Activated CD4-positive, alpha-beta T cell treated with anti-CD3 and anti-CD28 coated beads, Interleukin-2, amount 10 ng/mL, durations not matched to agents 7 days and 5 days (primary cell): ENCODE measurements at regions not wholly inside any gene's neighbourhood (a gene's known extent, or its start where the extent isn't known, plus 50 kb on each side); places are given as distances from the start of the nearest gene placed in this dataset.

Experiments
- CTCF ChIA-PET: fragments of 350-600 bp; sonication (Branson Sonifier 250); formaldehyde crosslinking; loops from one replicate; lab custom pipeline; 2021; ENCODE audit warnings: antibody characterized with exemption; lab: Charles Lee
- POLR2A ChIA-PET: fragments of 350-600 bp; sonication (Branson Sonifier 250); formaldehyde crosslinking; loops from one replicate; lab custom pipeline; 2021; ENCODE audit warnings: antibody characterized with exemption; lab: Charles Lee
- DNase-seq: peaks from one replicate; pipeline ENCODE4 v3.0.0-alpha.2; 2020
- H3K27ac Mint-ChIP-seq: one replicate; pipeline ENCODE4 v1.8.0; 2021; ENCODE audit warnings: mild to moderate bottlenecking, moderate library complexity, mixed read lengths
- H3K27me3 Mint-ChIP-seq: one replicate; pipeline ENCODE4 v1.8.0; 2021; ENCODE audit warnings: mixed read lengths
- H3K36me3 Mint-ChIP-seq: one replicate; pipeline ENCODE4 v1.8.0; 2021; ENCODE audit warnings: low read depth, mixed read lengths
- H3K4me1 Mint-ChIP-seq: one replicate; pipeline ENCODE4 v1.8.0; 2021; ENCODE audit warnings: mixed read lengths
- H3K4me3 Mint-ChIP-seq: one replicate; pipeline ENCODE4 v1.8.0; 2021; ENCODE audit warnings: mild to moderate bottlenecking, moderate library complexity, mixed read lengths
- H3K9me3 Mint-ChIP-seq: one replicate; pipeline ENCODE4 v1.8.0; 2021; ENCODE audit warnings: mixed read lengths

DNA sequence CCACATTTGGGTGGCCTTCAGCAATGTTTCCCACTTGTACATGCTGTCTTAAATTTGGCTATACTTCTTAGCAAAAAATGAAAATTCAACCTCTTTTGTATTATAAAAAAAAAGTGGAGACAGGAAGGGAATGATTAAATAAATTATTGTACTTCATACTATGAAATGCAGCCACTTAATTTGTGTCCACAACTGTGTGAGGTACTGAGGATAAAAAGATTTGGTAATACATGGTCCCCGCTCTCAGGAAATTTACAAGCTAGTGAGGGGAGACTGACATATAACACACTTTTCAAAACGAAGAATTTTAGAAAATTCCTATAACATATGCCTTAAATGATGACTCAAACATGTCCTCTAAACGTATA is 105.0 kb downstream of the HNRNPD start:
- no peak overlapping the region for H3K4me3 Mint-ChIP-seq
- no peak overlapping the region for H3K27ac Mint-ChIP-seq
- no peak for DNase-seq
- peaks cover 4% of the 10 kb centered on the region for H3K9me3 Mint-ChIP-seq
- ChIA-PET POLR2A (no interaction called here), CTCF (interaction anchor here (1.1 to 1.5 kb wide), 6 partner anchors 8 to 860 kb away, joined by 3 to 5 read pairs (median 3); no protein-coding TSS in a partner anchor)
- peaks cover 2% of the 10 kb centered on the region for H3K27me3 Mint-ChIP-seq
- no peaks in the 10 kb centered on the region for H3K36me3 Mint-ChIP-seq
- peaks cover 20% of the 10 kb centered on the region for H3K4me1 Mint-ChIP-seq

- peaks cover 4% of the 10 kb centered on the region for H3K9me3 Mint-ChIP-seq
- ChIA-PET POLR2A (no interaction called here), CTCF (interaction anchor here (0.7 to 1.5 kb wide), 10 partner anchors 9 to 860 kb away, joined by 3 to 8 read pairs (median 3); no protein-coding TSS in a partner anchor)
- peaks cover 20% of the 10 kb centered on the region for H3K4me1 Mint-ChIP-seq
- H3K27ac Mint-ChIP-seq = no peak overlapping the region
- peak; percentile 61 for DNase-seq
- H3K27me3 Mint-ChIP-seq = peaks cover 2% of the 10 kb centered on the region
- H3K4me3 Mint-ChIP-seq = no peak overlapping the region
- H3K36me3 Mint-ChIP-seq = no peaks in the 10 kb centered on the region
Observed at GRCh38 chr4:82268050-82268825, 105.6 kb downstream of the HNRNPD start.

GRCh38 chr4:82267506-82267905 is 106.3 kb downstream of the HNRNPD start:
- DNase-seq = no peak
- CTCF ChIA-PET = interaction anchor here (1.0 to 1.5 kb wide), 6 partner anchors 11 to 354 kb away, joined by 3 to 8 read pairs (median 3); no protein-coding TSS in a partner anchor
- no peak overlapping the region for H3K4me3 Mint-ChIP-seq
- H3K36me3 Mint-ChIP-seq = no peaks in the 10 kb centered on the region
- no peaks in the 10 kb centered on the region for H3K27me3 Mint-ChIP-seq
- peaks cover 4% of the 10 kb centered on the region for H3K9me3 Mint-ChIP-seq
- POLR2A ChIA-PET = no interaction called here
- peaks cover 18% of the 10 kb centered on the region for H3K4me1 Mint-ChIP-seq
- no peak overlapping the region for H3K27ac Mint-ChIP-seq

DNA sequence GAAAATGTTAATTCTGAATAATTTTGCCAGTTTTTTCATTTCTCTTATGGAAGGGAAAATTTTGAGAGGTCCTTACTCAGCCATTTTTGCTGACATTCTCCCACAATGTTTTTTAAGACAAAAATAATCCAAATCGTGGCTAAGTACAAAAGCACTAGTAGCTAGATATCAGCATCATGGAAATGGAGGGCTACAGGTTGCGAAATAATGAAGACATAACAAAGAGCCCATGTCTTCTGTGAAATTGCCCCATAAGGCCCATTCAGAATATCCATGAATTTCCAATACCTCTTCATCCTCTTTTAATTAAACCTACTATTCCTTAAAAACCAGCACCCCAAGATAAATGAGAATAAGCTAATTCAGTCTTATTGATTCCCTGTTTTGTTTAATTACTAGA is 107.4 kb downstream of the HNRNPD start:
- Mint-ChIP-seq H3K4me1 (peaks cover 14% of the 10 kb centered on the region), H3K9me3 (peaks cover 4% of the 10 kb centered on the region), H3K36me3 (no peaks in the 10 kb centered on the region), H3K27me3 (no peaks in the 10 kb centered on the region), H3K27ac (no peak overlapping the region), H3K4me3 (no peak overlapping the region)
- no peak for DNase-seq
- ChIA-PET CTCF (interaction anchor here (0.5 to 1.0 kb wide), 2 partner anchors 19 to 100 kb away, joined by 3 to 4 read pairs; no protein-coding TSS in a partner anchor), POLR2A (no interaction called here)

DNA sequence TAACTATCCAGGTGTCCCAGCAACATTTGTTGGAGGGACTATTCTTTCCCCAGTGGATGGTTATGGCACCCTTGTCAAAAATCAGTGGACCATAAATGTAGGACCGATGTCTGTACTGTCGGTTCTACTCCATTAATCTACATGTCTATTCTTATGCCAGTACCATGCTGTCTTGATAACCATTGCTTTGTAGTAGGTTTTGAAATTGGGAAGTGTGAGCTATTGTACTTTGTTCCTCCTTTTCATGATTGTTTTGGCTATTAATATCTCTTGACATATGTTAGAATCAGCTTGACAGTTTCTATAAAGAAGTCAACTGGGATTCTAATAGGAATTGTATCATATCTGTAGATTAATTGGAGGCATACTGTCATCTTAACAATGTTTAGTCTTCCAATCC is 112.7 kb downstream of the HNRNPD start:
- CTCF ChIA-PET = no interaction called here
- H3K36me3 Mint-ChIP-seq = no peaks in the 10 kb centered on the region
- peaks cover 9% of the 10 kb centered on the region for H3K27me3 Mint-ChIP-seq

GRCh38 chr4:82260632-82261031 is 113.2 kb downstream of the HNRNPD start:
- H3K4me1 Mint-ChIP-seq = no peaks in the 10 kb centered on the region
- H3K27ac Mint-ChIP-seq = no peak overlapping the region
- no peak overlapping the region for H3K4me3 Mint-ChIP-seq
- H3K27me3 Mint-ChIP-seq = peaks cover 9% of the 10 kb centered on the region
- ChIA-PET CTCF (no interaction called here), POLR2A (no interaction called here)
- peaks cover 4% of the 10 kb centered on the region for H3K9me3 Mint-ChIP-seq
- no peak for DNase-seq
- H3K36me3 Mint-ChIP-seq = no peaks in the 10 kb centered on the region

More for the DNA sequence above, 112.7 kb downstream of the HNRNPD start:
- peaks cover 4% of the 10 kb centered on the region for H3K9me3 Mint-ChIP-seq
- POLR2A ChIA-PET = no interaction called here
- no peak overlapping the region for H3K4me3 Mint-ChIP-seq
- H3K4me1 Mint-ChIP-seq = no peaks in the 10 kb centered on the region
- no peak overlapping the region for H3K27ac Mint-ChIP-seq
- no peak for DNase-seq

DNA sequence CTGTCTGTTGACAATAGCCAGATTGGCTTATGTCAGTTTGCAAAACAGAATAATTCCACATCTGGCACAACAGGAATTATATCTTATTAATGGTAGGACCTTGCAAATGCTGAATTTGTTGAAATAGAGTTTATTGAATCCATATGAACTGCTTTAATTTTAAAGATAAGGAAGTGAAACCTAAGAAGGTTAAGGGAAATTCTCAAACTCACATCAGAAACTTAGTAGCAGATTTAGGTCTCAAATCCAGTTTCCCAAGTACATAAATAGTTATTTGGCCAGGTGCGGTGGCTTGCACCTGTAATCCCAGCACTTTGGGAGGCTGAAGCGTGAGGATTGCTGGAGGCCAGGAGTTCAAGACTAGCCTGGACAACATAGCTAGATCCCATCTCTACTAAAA is 117.1 kb downstream of the HNRNPD start:
- Mint-ChIP-seq H3K4me3 (no peak overlapping the region), H3K4me1 (no peaks in the 10 kb centered on the region), H3K36me3 (no peaks in the 10 kb centered on the region), H3K9me3 (no peaks in the 10 kb centered on the region), H3K27me3 (peaks cover 9% of the 10 kb centered on the region), H3K27ac (no peak overlapping the region)
- ChIA-PET CTCF (interaction anchor here (1.4 kb wide), 1 partner anchor 9 kb away, joined by 3 read pairs; no protein-coding TSS in a partner anchor), POLR2A (no interaction called here)
- DNase-seq = no peak

GRCh38 chr4:82255657-82256056 is 118.1 kb downstream of the HNRNPD start:
- Mint-ChIP-seq H3K36me3 (no peaks in the 10 kb centered on the region), H3K4me3 (no peak overlapping the region), H3K27ac (no peak overlapping the region), H3K27me3 (peaks cover 8% of the 10 kb centered on the region), H3K4me1 (no peaks in the 10 kb centered on the region), H3K9me3 (no peaks in the 10 kb centered on the region)
- CTCF ChIA-PET = interaction anchor here (1.4 kb wide), 1 partner anchor 8 kb away, joined by 3 read pairs; no protein-coding TSS in a partner anchor
- DNase-seq = no peak
- POLR2A ChIA-PET = no interaction called here

DNA sequence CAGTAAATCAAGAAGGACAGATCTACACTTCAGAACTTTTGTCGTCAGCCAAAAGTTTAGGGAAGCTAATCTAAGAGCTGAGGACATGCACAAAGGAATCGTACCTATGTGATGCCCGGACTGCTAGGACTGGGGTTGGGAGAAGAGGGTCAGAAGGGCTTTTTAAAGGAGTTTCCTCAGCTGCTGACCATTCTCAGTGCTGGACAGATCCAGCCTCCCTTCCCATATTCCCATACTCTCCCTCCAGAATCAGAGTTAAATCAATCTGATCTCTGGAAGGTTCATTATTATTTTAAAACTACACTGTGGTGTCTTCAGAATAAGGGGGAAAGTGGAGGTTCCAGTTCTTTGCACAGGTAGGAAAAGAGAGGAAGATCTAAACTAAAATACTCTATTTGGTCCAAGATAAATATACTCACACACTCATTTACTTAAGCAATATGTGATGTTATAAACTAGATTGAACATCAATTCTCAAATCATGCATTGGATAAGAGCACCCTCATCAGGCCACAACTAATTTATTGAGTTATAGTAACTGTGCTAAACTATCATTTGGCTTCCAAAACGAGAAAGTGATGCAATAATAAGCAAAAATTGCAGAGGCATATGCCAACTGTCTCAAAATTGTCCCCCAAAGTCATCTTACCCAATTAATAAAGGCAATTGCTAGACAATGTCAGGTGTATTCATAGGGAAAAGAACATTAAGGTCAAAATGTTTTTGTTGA is 124.7 kb downstream of the HNRNPD start:
- no peaks in the 10 kb centered on the region for H3K9me3 Mint-ChIP-seq
- CTCF ChIA-PET = no interaction called here
- H3K36me3 Mint-ChIP-seq = no peaks in the 10 kb centered on the region
- no peak for DNase-seq
- no peak overlapping the region for H3K27ac Mint-ChIP-seq
- H3K4me1 Mint-ChIP-seq = no peaks in the 10 kb centered on the region
- H3K4me3 Mint-ChIP-seq = no peak overlapping the region
- POLR2A ChIA-PET = no interaction called here
- H3K27me3 Mint-ChIP-seq = no peaks in the 10 kb centered on the region

DNA sequence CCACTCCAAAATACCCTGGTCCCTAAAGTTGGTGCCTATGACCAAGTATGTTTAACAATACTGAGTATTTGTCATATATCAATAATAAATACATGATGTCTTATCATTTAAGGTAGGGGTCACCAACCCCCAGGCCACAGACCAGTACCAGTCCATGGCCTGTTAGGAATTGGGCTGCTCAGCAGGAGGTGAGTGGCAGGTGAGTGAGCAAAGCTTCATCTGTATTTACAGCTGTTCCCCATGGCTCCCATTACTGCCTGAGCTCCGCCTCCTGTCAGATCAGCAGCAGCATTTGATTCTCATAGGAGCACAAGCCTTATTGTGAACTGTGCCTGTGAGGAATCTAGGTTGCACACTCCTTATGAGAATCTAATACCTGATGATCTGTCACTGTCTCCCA is 126.2 kb downstream of the HNRNPD start:
- no peak overlapping the region for H3K27ac Mint-ChIP-seq
- DNase-seq = no peak
- POLR2A ChIA-PET = no interaction called here
- H3K27me3 Mint-ChIP-seq = peaks cover under 1% of the 10 kb centered on the region
- no peaks in the 10 kb centered on the region for H3K36me3 Mint-ChIP-seq
- H3K9me3 Mint-ChIP-seq = no peaks in the 10 kb centered on the region
- no peak overlapping the region for H3K4me3 Mint-ChIP-seq
- CTCF ChIA-PET = interaction anchor here (0.8 to 1.2 kb wide), 2 partner anchors 9 to 21 kb away, joined by 3 read pairs; no protein-coding TSS in a partner anchor
- H3K4me1 Mint-ChIP-seq = no peaks in the 10 kb centered on the region

DNA sequence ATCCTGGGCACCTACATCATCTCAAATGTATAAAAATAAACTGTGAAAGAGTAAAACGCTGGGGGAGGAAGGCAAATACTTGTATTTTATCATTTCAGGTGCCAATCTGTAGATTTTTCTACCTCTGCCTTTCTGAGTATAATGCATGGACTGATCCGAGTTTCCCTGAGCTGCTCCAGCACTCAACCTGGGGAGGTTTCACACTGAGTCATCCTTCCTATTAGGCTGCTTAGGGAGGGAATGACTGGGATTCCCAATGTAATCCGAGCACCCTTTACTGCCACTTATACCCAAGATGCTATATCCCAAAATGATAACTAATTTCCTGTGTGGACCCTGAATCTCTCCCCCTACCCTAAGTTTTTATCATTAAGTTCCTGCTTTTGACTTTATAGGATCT is 126.6 kb downstream of the HNRNPD start:
- no peak overlapping the region for H3K4me3 Mint-ChIP-seq
- no peaks in the 10 kb centered on the region for H3K36me3 Mint-ChIP-seq
- ChIA-PET CTCF (interaction anchor here (1.2 kb wide), 1 partner anchor 9 kb away, joined by 3 read pairs; no protein-coding TSS in a partner anchor), POLR2A (no interaction called here)
- peaks cover 4% of the 10 kb centered on the region for H3K27me3 Mint-ChIP-seq
- DNase-seq = no peak
- no peaks in the 10 kb centered on the region for H3K9me3 Mint-ChIP-seq
- no peak overlapping the region for H3K27ac Mint-ChIP-seq
- no peaks in the 10 kb centered on the region for H3K4me1 Mint-ChIP-seq

DNA sequence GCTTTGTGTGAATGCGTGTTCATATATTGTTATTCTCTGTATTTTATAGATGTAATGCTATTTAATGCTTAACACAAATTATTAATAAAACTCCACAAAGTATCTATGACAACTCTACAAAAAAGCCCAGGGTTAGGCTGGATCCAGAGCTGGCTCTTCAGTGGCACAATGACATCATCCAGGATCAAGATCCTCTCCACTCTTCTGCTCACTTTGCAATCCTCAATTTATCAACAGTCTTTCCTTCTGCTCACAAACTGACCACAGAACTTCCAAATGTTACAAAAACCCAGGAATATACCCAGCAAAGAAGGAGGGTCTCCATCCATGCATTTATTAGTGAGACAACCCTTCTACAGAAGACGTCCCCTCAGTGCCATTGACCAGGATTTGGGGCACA is 132.3 kb downstream of the HNRNPD start:
- Mint-ChIP-seq H3K9me3 (no peaks in the 10 kb centered on the region), H3K27me3 (peaks cover 5% of the 10 kb centered on the region), H3K36me3 (no peaks in the 10 kb centered on the region), H3K4me3 (no peak overlapping the region), H3K4me1 (no peaks in the 10 kb centered on the region), H3K27ac (no peak overlapping the region)
- ChIA-PET CTCF (interaction anchor here (0.7 kb wide), 1 partner anchor 1170 kb away, joined by 4 read pairs; no protein-coding TSS in a partner anchor), POLR2A (interaction anchor here (0.6 kb wide), 1 partner anchor 430 kb away, joined by 3 read pairs; no protein-coding TSS in a partner anchor)
- no peak for DNase-seq

GRCh38 chr4:82240410-82240809 is 133.4 kb downstream of the HNRNPD start:
- Mint-ChIP-seq H3K27me3 (peaks cover 5% of the 10 kb centered on the region), H3K9me3 (no peaks in the 10 kb centered on the region), H3K36me3 (no peaks in the 10 kb centered on the region), H3K4me1 (no peaks in the 10 kb centered on the region), H3K27ac (no peak overlapping the region), H3K4me3 (no peak overlapping the region)
- ChIA-PET POLR2A (no interaction called here), CTCF (no interaction called here)
- no peak for DNase-seq
